ENCODE measurements at regions not wholly inside any gene's neighbourhood (a gene's known extent, or its start where the extent isn't known, plus 50 kb on each side); places are given as distances from the start of the nearest gene placed in this dataset.

DNA sequence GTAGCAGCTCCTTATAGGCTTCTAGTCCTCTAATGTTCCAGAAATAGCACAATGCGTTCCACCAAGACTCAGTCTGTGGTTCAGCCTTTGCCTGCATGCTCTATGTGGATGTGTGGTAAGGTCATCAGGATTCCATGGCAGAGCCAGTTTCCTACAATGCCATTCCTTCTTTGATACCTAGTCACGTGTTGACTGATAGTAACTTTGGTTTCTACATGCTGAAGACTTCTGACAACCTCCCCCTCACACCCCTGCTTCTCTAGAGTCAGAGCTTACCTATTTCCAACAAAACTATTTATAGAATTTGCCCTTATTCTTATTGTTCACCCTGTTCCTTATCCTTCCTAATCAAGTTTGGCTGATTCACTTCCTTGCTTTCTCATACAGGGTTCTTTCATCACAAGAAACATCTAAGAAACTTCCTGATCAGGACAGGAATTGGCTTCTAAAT lies 81.1 kb downstream of the CT47B1 start:
- intact Hi-C loops (cut with DNase I; ENCODE audit: low total_unique reads) = no loop called here
- DNase-seq = no peak
- no peaks in the 10 kb centered on the region for H3K9me3 ChIP-seq
- H3K27me3 ChIP-seq = no peaks in the 10 kb centered on the region
- no peak overlapping the region for H3K4me3 ChIP-seq
- no peaks in the 10 kb centered on the region for H3K4me1 ChIP-seq
- no peak for TF ChIP-seq POLR2A (IDR thresholded peaks at IDR 0.05)
- TF ChIP-seq, protein P1, sequence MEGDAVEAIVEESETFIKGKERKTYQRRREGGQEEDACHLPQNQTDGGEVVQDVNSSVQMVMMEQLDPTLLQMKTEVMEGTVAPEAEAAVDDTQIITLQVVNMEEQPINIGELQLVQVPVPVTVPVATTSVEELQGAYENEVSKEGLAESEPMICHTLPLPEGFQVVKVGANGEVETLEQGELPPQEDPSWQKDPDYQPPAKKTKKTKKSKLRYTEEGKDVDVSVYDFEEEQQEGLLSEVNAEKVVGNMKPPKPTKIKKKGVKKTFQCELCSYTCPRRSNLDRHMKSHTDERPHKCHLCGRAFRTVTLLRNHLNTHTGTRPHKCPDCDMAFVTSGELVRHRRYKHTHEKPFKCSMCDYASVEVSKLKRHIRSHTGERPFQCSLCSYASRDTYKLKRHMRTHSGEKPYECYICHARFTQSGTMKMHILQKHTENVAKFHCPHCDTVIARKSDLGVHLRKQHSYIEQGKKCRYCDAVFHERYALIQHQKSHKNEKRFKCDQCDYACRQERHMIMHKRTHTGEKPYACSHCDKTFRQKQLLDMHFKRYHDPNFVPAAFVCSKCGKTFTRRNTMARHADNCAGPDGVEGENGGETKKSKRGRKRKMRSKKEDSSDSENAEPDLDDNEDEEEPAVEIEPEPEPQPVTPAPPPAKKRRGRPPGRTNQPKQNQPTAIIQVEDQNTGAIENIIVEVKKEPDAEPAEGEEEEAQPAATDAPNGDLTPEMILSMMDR (IDR thresholded peaks at IDR 0.05) = no peak
- no peak overlapping the region for H3K27ac ChIP-seq
- 59 to 76% methylated on average over 2 of the region's 2 CpGs for WGBS, 2 donors
- no peaks in the 10 kb centered on the region for H3K36me3 ChIP-seq (ENCODE audit: low read depth, missing control alignments)

GRCh38 chrX:120793098-120793497 lies 82.6 kb downstream of the CT47B1 start:
- no peaks in the 10 kb centered on the region for H3K36me3 ChIP-seq (ENCODE audit: low read depth, missing control alignments)
- TF ChIP-seq POLR2A (IDR thresholded peaks at IDR 0.05) = no peak
- TF ChIP-seq, protein P1 (IDR thresholded peaks at IDR 0.05) = no peak
- no peak for DNase-seq
- intact Hi-C loops (cut with DNase I; ENCODE audit: low total_unique reads) = no loop called here
- no peaks in the 10 kb centered on the region for H3K4me1 ChIP-seq
- H3K27me3 ChIP-seq = no peaks in the 10 kb centered on the region
- H3K9me3 ChIP-seq = no peaks in the 10 kb centered on the region
- H3K4me3 ChIP-seq = no peak overlapping the region
- H3K27ac ChIP-seq = no peak overlapping the region

GRCh38 chrX:120791013-120791643 lies 84.5 kb downstream of the CT47B1 start:
- Histone ChIP-seq H3K27me3 (no peaks in the 10 kb centered on the region), H3K4me1 (no peaks in the 10 kb centered on the region), H3K4me3 (no peak overlapping the region), H3K36me3 (ENCODE audit: low read depth, missing control alignments) (no peaks in the 10 kb centered on the region), H3K9me3 (no peaks in the 10 kb centered on the region), H3K27ac (no peak overlapping the region)
- DNase-seq = peak; percentile 83
- intact Hi-C loops (cut with DNase I; ENCODE audit: low total_unique reads) = no loop called here
- 17 to 26% methylated on average over 1 to 2 of the region's 2 CpGs for WGBS, 2 donors
- TF ChIP-seq, protein P1 (IDR thresholded peaks at IDR 0.05) = no peak
- no peak for TF ChIP-seq POLR2A (IDR thresholded peaks at IDR 0.05)

DNA sequence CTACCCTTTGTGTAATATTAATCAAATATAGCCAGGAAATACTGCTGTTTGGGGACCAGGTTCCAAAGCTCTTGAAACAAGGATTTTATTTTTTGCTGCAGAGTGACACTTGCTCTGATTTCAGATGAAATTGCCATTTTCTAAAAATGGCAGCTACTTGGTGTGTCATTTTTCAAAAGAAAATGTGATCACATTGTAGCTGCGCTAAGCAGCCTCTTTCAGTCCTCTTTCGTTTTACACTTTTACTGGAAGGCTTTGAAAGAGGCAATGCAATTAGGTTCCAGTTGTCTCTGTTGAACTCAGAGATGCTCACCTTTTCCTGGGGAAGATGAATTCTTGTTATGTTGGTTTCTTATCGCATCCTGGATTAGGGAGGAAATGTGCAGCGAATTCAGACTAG lies 85.1 kb downstream of the CT47B1 start:
- DNase-seq = no peak
- H3K27ac ChIP-seq = peak overlapping the region; percentile 10 to 11
- 36 to 51% methylated on average over 4 of the region's 4 CpGs for WGBS, 2 donors
- H3K36me3 ChIP-seq (ENCODE audit: low read depth, missing control alignments) = no peaks in the 10 kb centered on the region
- no peak for TF ChIP-seq POLR2A (IDR thresholded peaks at IDR 0.05)
- TF ChIP-seq, protein P1 (IDR thresholded peaks at IDR 0.05) = no peak
- no peaks in the 10 kb centered on the region for H3K4me1 ChIP-seq
- no peak overlapping the region for H3K4me3 ChIP-seq
- H3K27me3 ChIP-seq = no peaks in the 10 kb centered on the region
- no peaks in the 10 kb centered on the region for H3K9me3 ChIP-seq
- intact Hi-C loops (cut with DNase I; ENCODE audit: low total_unique reads) = no loop called here

- Histone ChIP-seq H3K27me3 (no peaks in the 10 kb centered on the region), H3K9me3 (no peaks in the 10 kb centered on the region), H3K36me3 (ENCODE audit: low read depth, missing control alignments) (no peaks in the 10 kb centered on the region), H3K27ac (peak overlapping the region; percentile 10 to 11), H3K4me1 (no peaks in the 10 kb centered on the region), H3K4me3 (no peak overlapping the region)
- DNase-seq = peak; percentile 61
- 2 to 6% methylated on average over 5 of the region's 5 CpGs for WGBS, 2 donors
- TF ChIP-seq, protein P1 (IDR thresholded peaks at IDR 0.05) = peak; percentile 46 to 67 (median 53)
- TF ChIP-seq POLR2A (IDR thresholded peaks at IDR 0.05) = no peak
- intact Hi-C loops (cut with DNase I; ENCODE audit: low total_unique reads) = no loop called here
Observed at GRCh38 chrX:120790118-120790517, 85.5 kb downstream of the CT47B1 start.
